T-helper 2 cell treated with Interferon-gamma antibody and Interleukin-4, amounts not matched to agents 5 μg/mL and 100 μg/mL, for 36 hours (primary cell): ENCODE measurements at regions not wholly inside any gene's neighbourhood (a gene's known extent, or its start where the extent isn't known, plus 50 kb on each side); places are given as distances from the start of the nearest gene placed in this dataset.

ENCODE experiments used
- DNase-seq: peaks from one replicate; pipeline ENCODE4 v3.0.0; 2021; ENCODE audit warnings: low spot score
- H3K27ac Mint-ChIP-seq: one replicate; pipeline ENCODE4 v1.8.0; 2021; ENCODE audit warnings: mild to moderate bottlenecking, mixed read lengths
- H3K27me3 Mint-ChIP-seq: one replicate; pipeline ENCODE4 v1.8.0; 2021; ENCODE audit warnings: low read depth, mixed read lengths
- H3K36me3 Mint-ChIP-seq: one replicate; pipeline ENCODE4 v1.8.0; 2021; ENCODE audit warnings: low read depth, mixed read lengths
- H3K4me1 Mint-ChIP-seq: one replicate; pipeline ENCODE4 v1.8.0; 2021; ENCODE audit warnings: low read depth, mixed read lengths
- H3K4me3 Mint-ChIP-seq: one replicate; pipeline ENCODE4 v1.8.0; 2022; ENCODE audit warnings: mild to moderate bottlenecking, moderate library complexity, mixed read lengths
- H3K9me3 Mint-ChIP-seq: one replicate; pipeline ENCODE4 v1.8.0; 2021; ENCODE audit warnings: mixed read lengths

DNA sequence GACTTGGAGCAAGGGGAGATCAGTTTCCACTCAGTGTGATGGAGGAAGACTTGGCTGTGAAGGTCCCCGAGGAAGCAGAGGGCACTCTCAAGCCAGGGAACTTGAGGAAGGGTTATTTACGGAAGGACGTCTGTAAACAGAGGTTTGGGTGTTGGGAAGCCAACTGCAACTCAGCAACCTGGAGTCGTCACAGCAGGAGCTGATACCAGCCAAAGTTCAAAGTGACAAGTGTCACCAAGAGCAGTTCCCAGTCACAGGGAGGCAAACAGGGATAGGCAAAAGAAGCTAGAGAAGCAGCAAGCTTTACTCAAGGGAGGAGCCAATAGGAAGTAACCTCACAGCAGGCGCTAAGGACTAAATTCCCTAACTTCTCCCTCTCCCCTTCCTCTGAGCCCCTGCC is 205.5 kb downstream of the EFNB2 start:
- Mint-ChIP-seq H3K36me3 (no peaks in the 10 kb centered on the region), H3K9me3 (no peaks in the 10 kb centered on the region), H3K4me1 (no peaks in the 10 kb centered on the region), H3K4me3 (no peak overlapping the region), H3K27me3 (no peaks in the 10 kb centered on the region), H3K27ac (no peak overlapping the region)
- DNase-seq: no peak

DNA sequence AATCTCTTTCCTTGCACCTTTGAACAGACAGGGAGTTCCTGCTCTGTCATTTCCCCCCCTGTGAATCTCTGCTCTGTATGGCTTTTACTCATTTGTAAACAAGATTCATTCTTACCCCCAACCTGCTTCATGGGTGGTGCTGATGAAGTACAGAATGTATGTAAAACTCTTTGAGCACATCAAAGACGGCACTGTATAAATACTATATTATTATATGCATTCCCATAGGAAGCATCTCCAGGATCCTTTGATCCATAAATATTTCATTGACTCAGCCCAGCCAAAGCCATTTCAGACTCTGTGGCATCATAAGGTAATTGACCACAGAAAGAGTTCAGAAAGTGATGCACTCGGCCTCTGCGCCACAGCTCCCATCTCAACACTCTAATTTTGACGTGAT is 208.7 kb downstream of the EFNB2 start:
- H3K36me3 Mint-ChIP-seq: no peaks in the 10 kb centered on the region
- H3K27me3 Mint-ChIP-seq: no peaks in the 10 kb centered on the region
- no peak overlapping the region for H3K4me3 Mint-ChIP-seq
- no peak overlapping the region for H3K27ac Mint-ChIP-seq
- peaks cover 13% of the 10 kb centered on the region for H3K9me3 Mint-ChIP-seq
- H3K4me1 Mint-ChIP-seq: no peaks in the 10 kb centered on the region
- DNase-seq: no peak

- DNase-seq: no peak
- no peak overlapping the region for H3K27ac Mint-ChIP-seq
- H3K9me3 Mint-ChIP-seq: peaks cover 14% of the 10 kb centered on the region
- H3K4me1 Mint-ChIP-seq: no peaks in the 10 kb centered on the region
- no peak overlapping the region for H3K4me3 Mint-ChIP-seq
- H3K27me3 Mint-ChIP-seq: no peaks in the 10 kb centered on the region
- no peaks in the 10 kb centered on the region for H3K36me3 Mint-ChIP-seq
Measured at GRCh38 chr13:106324444-106324843, 211.0 kb downstream of the EFNB2 start.

- no peak for DNase-seq
- H3K36me3 Mint-ChIP-seq: no peaks in the 10 kb centered on the region
- no peak overlapping the region for H3K27ac Mint-ChIP-seq
- no peak overlapping the region for H3K4me3 Mint-ChIP-seq
- H3K27me3 Mint-ChIP-seq: no peaks in the 10 kb centered on the region
- peaks cover 14% of the 10 kb centered on the region for H3K9me3 Mint-ChIP-seq
- no peaks in the 10 kb centered on the region for H3K4me1 Mint-ChIP-seq
Measured at GRCh38 chr13:106322628-106323027, 212.8 kb downstream of the EFNB2 start.

GRCh38 chr13:106318941-106319411 is 216.5 kb downstream of the EFNB2 start:
- no peak overlapping the region for H3K27ac Mint-ChIP-seq
- DNase-seq: no peak
- H3K36me3 Mint-ChIP-seq: no peaks in the 10 kb centered on the region
- H3K27me3 Mint-ChIP-seq: no peaks in the 10 kb centered on the region
- peaks cover 9% of the 10 kb centered on the region for H3K9me3 Mint-ChIP-seq
- H3K4me3 Mint-ChIP-seq: no peak overlapping the region
- H3K4me1 Mint-ChIP-seq: no peaks in the 10 kb centered on the region

DNA sequence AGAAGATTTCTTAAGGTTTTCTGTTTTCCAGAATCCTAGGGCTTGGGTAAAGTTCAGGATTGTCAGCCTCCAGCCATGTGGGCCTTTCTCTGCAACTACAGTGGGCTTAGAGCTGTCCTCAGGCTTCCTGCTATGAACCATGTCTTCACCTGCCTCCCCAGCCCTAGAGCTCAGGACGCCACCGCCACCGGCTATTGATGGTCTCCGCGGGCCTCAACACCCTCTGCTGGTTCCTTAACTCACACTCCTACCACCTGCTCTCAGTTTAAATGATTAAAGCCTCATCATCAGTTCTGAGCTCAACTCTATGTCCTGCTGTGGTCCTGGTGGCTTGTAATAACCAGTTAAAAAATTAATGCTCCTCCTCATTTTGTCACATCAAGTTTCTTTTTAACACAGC is 221.0 kb downstream of the EFNB2 start:
- Mint-ChIP-seq H3K27me3 (no peaks in the 10 kb centered on the region), H3K4me1 (no peaks in the 10 kb centered on the region), H3K36me3 (no peaks in the 10 kb centered on the region), H3K4me3 (no peak overlapping the region), H3K27ac (no peak overlapping the region), H3K9me3 (no peaks in the 10 kb centered on the region)
- no peak for DNase-seq

DNA sequence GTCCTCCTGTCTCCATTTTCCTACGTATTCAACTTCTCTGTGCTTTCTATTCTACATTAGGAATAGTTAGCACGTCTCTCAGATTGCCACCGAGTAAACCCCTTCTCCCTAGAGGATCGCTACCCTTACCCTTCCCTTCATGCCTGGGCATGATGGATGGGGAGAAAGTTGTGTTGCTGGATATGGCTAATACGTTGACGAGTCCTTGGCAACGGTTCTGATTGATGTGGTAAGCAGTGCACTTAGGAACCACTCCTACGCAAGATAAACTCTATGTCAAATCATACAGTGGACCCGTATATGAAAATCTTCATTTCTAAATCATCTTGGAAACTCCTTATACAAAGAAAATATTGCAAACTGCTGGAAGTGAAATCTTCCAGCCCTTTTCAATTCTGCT is 224.5 kb downstream of the EFNB2 start:
- no peaks in the 10 kb centered on the region for H3K36me3 Mint-ChIP-seq
- no peak overlapping the region for H3K4me3 Mint-ChIP-seq
- no peak for DNase-seq
- H3K27ac Mint-ChIP-seq: no peak overlapping the region
- H3K9me3 Mint-ChIP-seq: peaks cover 8% of the 10 kb centered on the region
- H3K27me3 Mint-ChIP-seq: no peaks in the 10 kb centered on the region
- no peaks in the 10 kb centered on the region for H3K4me1 Mint-ChIP-seq

DNA sequence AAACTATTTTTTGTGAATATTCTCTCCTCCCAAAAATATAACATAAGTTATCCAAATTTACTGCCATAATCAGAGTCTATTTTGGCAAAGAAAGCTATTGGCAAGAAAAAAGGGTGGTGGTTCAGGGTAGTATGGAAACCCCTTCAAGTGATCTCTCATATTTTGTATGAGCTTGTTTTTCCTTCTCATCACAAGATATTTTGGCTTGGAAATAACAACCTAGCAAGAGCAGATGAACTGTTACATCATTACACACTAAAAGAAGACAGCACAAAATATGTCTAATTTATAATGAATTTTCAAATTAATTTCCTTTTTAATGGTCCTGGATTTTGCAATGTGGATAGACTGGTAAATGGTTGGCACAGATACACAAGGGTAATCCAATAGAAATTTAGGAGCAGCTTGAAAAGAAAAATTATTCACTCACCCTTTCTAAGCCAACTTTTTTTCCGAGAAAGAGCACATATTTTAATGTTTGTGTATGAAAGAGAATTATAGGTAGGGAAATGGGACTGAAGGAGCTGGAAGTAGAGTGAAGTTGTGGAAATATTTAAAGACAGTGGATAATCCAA is 225.1 kb downstream of the EFNB2 start:
- no peaks in the 10 kb centered on the region for H3K27me3 Mint-ChIP-seq
- no peaks in the 10 kb centered on the region for H3K4me1 Mint-ChIP-seq

DNA sequence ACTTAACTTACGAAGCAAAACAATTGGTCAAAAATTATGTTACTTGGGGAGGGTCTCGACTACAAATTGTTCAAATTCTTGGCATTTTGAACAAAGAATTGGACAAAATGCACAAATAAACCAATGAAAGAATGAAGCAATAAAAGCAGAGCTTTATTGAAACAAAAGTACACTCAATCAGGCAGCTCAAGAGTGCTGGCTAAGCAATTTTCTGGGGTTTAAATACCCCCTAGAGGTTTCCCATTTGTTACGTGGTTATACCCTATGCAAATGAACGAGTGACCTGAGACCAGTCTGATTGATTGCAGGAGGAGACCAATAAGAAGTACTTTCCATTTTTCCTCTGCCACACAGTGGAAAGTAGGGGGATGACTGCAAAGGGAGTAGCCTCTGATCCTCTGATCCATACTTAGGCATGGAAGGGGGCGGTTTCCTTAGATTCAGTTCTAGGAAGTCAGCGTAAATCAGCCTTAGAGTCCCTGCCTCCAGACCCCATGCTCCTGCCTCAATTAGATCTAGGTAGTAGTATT is 228.6 kb downstream of the EFNB2 start:
- Mint-ChIP-seq H3K27ac (no peak overlapping the region), H3K9me3 (peaks cover 8% of the 10 kb centered on the region), H3K36me3 (no peaks in the 10 kb centered on the region), H3K27me3 (no peaks in the 10 kb centered on the region), H3K4me3 (no peak overlapping the region), H3K4me1 (no peaks in the 10 kb centered on the region)
- no peak for DNase-seq

More for the DNA sequence above, 225.1 kb downstream of the EFNB2 start:
- no peak for DNase-seq
- H3K4me3 Mint-ChIP-seq: no peak overlapping the region
- peaks cover 8% of the 10 kb centered on the region for H3K9me3 Mint-ChIP-seq
- H3K36me3 Mint-ChIP-seq: no peaks in the 10 kb centered on the region
- no peak overlapping the region for H3K27ac Mint-ChIP-seq

GRCh38 chr13:106302843-106303242 is 232.6 kb downstream of the EFNB2 start:
- Mint-ChIP-seq H3K4me3 (no peak overlapping the region), H3K9me3 (peaks cover 8% of the 10 kb centered on the region), H3K4me1 (no peaks in the 10 kb centered on the region), H3K36me3 (no peaks in the 10 kb centered on the region), H3K27ac (no peak overlapping the region), H3K27me3 (no peaks in the 10 kb centered on the region)
- no peak for DNase-seq

GRCh38 chr13:106302011-106302410 is 233.5 kb downstream of the EFNB2 start:
- Mint-ChIP-seq H3K4me1 (no peaks in the 10 kb centered on the region), H3K9me3 (peaks cover 4% of the 10 kb centered on the region), H3K27ac (no peak overlapping the region), H3K4me3 (no peak overlapping the region), H3K27me3 (no peaks in the 10 kb centered on the region), H3K36me3 (no peaks in the 10 kb centered on the region)
- no peak for DNase-seq

DNA sequence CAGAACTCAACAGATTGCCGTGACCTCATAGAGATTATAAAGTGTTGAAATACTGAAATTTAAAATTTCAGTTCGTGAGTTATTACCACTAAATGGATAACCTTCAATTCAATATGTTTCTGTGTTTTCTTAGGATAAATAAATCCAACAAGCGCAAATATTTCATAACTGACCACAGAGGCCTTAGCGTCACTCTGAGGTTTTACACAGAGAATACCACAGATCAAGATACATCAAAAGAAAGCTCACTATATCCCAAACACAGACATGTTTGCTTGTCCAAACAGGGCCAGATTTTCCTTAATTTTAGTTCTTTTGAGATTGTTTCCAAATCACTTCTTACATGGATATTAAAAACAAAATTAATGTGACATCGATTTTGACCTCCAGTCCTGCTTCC is 235.8 kb downstream of the EFNB2 start:
- no peaks in the 10 kb centered on the region for H3K9me3 Mint-ChIP-seq
- no peaks in the 10 kb centered on the region for H3K36me3 Mint-ChIP-seq
- DNase-seq: no peak
- no peaks in the 10 kb centered on the region for H3K27me3 Mint-ChIP-seq
- no peak overlapping the region for H3K4me3 Mint-ChIP-seq
- H3K27ac Mint-ChIP-seq: no peak overlapping the region
- no peaks in the 10 kb centered on the region for H3K4me1 Mint-ChIP-seq

DNA sequence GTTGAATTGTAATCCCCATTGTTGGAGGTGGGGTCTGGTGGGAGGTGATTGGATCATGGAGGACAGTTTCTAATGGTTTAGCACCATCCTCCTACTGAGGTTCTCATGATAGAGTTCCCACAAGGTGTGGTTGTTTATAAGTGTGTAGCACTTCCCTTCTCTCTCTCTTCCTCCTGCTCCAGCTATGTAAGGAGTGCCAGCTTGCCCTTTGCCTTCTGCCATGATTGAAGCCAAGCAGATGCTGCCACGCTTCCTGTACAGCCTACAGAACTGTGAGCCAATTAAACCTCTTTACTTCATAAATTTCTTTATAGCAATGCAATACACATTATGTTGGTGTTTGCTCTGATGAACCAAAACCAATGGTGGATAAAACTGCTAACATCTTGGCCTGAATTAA is 238.2 kb downstream of the EFNB2 start:
- Mint-ChIP-seq H3K36me3 (no peaks in the 10 kb centered on the region), H3K4me3 (no peak overlapping the region), H3K4me1 (no peaks in the 10 kb centered on the region), H3K9me3 (no peaks in the 10 kb centered on the region), H3K27me3 (no peaks in the 10 kb centered on the region), H3K27ac (no peak overlapping the region)
- DNase-seq: no peak

- no peak for DNase-seq
- no peaks in the 10 kb centered on the region for H3K27me3 Mint-ChIP-seq
- H3K9me3 Mint-ChIP-seq: no peaks in the 10 kb centered on the region
- no peaks in the 10 kb centered on the region for H3K4me1 Mint-ChIP-seq
- no peak overlapping the region for H3K4me3 Mint-ChIP-seq
- H3K36me3 Mint-ChIP-seq: no peaks in the 10 kb centered on the region
- H3K27ac Mint-ChIP-seq: no peak overlapping the region
Measured at GRCh38 chr13:106296723-106297122, 238.7 kb downstream of the EFNB2 start.

- Mint-ChIP-seq H3K27me3 (no peaks in the 10 kb centered on the region), H3K4me3 (no peak overlapping the region), H3K27ac (no peak overlapping the region), H3K9me3 (no peaks in the 10 kb centered on the region), H3K4me1 (no peaks in the 10 kb centered on the region), H3K36me3 (no peaks in the 10 kb centered on the region)
- no peak for DNase-seq
Measured at GRCh38 chr13:106295971-106296370, 239.5 kb downstream of the EFNB2 start.
